Activated naive CD8-positive, alpha-beta T cell treated with anti-CD3 and anti-CD28 coated beads, Interleukin-2, amount 50 U/mL, for 24 hours (primary cell): ENCODE measurements at regions not wholly inside any gene's neighbourhood (a gene's known extent, or its start where the extent isn't known, plus 50 kb on each side); places are given as distances from the start of the nearest gene placed in this dataset.
"Not testable (repeated sequence)": the region's sequence is repeated elsewhere in the genome, so short reads cannot be mapped to it uniquely, and the experiment has no call there.

Experiments used
- ATAC-seq: fragments of 150-1000 bp; cut with Tn5 transposase; one replicate; pipeline ENCODE4 v1.10.0; 2021
- DNase-seq: peaks from one replicate; pipeline ENCODE4 v3.0.0; 2021
- H3K27ac Mint-ChIP-seq: one replicate; pipeline ENCODE4 v1.8.0; 2021; ENCODE audit warnings: mild to moderate bottlenecking, mixed read lengths
- H3K27me3 Mint-ChIP-seq: one replicate; pipeline ENCODE4 v1.8.0; 2021; ENCODE audit warnings: mixed read lengths
- H3K36me3 Mint-ChIP-seq: one replicate; pipeline ENCODE4 v1.8.0; 2021; ENCODE audit warnings: low read depth, mixed read lengths
- H3K4me1 Mint-ChIP-seq: one replicate; pipeline ENCODE4 v1.8.0; 2021; ENCODE audit warnings: mixed read lengths
- H3K4me3 Mint-ChIP-seq: one replicate; pipeline ENCODE4 v1.8.0; 2021; ENCODE audit warnings: mild to moderate bottlenecking, moderate library complexity, mixed read lengths
- H3K9me3 Mint-ChIP-seq: one replicate; pipeline ENCODE4 v1.8.0; 2021; ENCODE audit warnings: mixed read lengths

DNA sequence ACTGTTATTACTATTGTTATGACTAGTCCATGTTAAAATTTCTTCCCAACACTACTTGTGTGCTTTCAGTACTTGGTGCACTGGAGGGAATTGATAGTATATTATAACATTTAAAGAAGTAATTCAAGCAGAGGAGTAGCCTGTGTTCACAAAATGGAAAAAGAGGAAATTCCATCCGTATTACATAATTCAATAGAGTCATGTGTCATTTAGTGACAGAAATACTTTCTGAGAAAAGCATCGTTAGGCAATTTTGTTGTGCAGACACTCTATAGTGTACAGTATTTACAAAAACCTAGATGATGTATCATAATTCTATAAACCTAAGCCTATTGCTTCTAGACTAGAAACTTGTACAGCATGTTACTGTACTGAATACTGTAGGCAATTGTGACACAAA lies 78.3 kb upstream of the PCSK5 start:
- H3K36me3 Mint-ChIP-seq, result no peaks in the 10 kb centered on the region
- H3K4me1 Mint-ChIP-seq, result no peaks in the 10 kb centered on the region
- H3K4me3 Mint-ChIP-seq, result no peak overlapping the region
- no peak for DNase-seq
- peaks cover 21% of the 10 kb centered on the region for H3K9me3 Mint-ChIP-seq
- H3K27ac Mint-ChIP-seq, result no peak overlapping the region
- no peak for ATAC-seq
- no peaks in the 10 kb centered on the region for H3K27me3 Mint-ChIP-seq

GRCh38 chr9:75814667-75815066 lies 75.8 kb upstream of the PCSK5 start:
- H3K4me3 Mint-ChIP-seq, result no peak overlapping the region
- no peak overlapping the region for H3K27ac Mint-ChIP-seq
- H3K27me3 Mint-ChIP-seq, result peaks cover 4% of the 10 kb centered on the region
- ATAC-seq (no peak), DNase-seq (no peak)
- H3K36me3 Mint-ChIP-seq, result no peaks in the 10 kb centered on the region
- H3K4me1 Mint-ChIP-seq, result no peaks in the 10 kb centered on the region
- peaks cover 28% of the 10 kb centered on the region for H3K9me3 Mint-ChIP-seq

DNA sequence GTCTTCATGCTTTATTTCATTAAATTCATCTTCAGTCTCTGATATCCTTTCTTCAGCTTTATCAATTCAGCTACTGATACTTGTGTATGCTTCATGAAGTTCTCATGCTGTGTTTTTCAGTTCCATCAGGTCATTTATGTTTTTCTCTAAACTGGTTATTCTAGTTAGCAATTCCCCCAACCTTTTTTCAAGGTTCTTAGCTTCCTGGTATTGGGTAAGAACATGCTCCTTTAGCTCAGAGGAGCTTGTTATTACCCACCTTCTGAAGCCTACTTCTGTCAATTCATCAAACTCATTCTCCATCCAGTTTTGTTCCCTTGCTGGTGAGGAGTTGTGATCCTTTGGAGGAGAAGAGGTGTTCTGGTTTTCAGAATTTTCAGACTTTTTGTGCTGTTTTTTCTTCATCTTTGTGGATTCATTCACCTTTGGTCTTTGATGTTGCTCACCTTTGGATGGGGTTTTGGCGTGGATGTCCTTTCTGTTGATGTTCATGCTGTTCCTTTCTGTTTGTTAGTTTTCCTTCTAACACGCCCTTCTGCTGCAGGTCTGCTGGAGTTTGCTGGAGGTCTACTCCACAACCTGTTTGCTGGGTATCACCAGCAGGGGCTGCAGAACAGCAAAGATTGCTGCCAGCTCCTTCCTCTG lies 69.9 kb upstream of the PCSK5 start:
- H3K27ac Mint-ChIP-seq, ATAC-seq, H3K4me3 Mint-ChIP-seq, DNase-seq, H3K36me3 Mint-ChIP-seq, H3K9me3 Mint-ChIP-seq, H3K4me1 Mint-ChIP-seq: not testable (repeated sequence)
- H3K27me3 Mint-ChIP-seq, result peaks cover 16% of the 10 kb centered on the region

- no peaks in the 10 kb centered on the region for H3K36me3 Mint-ChIP-seq
- H3K27ac Mint-ChIP-seq, result no peak overlapping the region
- DNase-seq, result no peak
- no peaks in the 10 kb centered on the region for H3K4me1 Mint-ChIP-seq
- H3K27me3 Mint-ChIP-seq, result peaks cover 18% of the 10 kb centered on the region
- H3K4me3 Mint-ChIP-seq, result no peak overlapping the region
- ATAC-seq, result no peak
- peaks cover 7% of the 10 kb centered on the region for H3K9me3 Mint-ChIP-seq
These were observed 67.3 kb upstream of the PCSK5 start for GRCh38 chr9:75823151-75823550.

- no peak for ATAC-seq
These were observed 65.5 kb upstream of the PCSK5 start for GRCh38 chr9:75824816-75825568.

GRCh38 chr9:75826314-75826713 lies 64.2 kb upstream of the PCSK5 start:
- no peak overlapping the region for H3K4me3 Mint-ChIP-seq
- DNase-seq (no peak), ATAC-seq (no peak)
- no peaks in the 10 kb centered on the region for H3K9me3 Mint-ChIP-seq
- peaks cover 9% of the 10 kb centered on the region for H3K27me3 Mint-ChIP-seq
- no peaks in the 10 kb centered on the region for H3K36me3 Mint-ChIP-seq
- no peaks in the 10 kb centered on the region for H3K4me1 Mint-ChIP-seq
- H3K27ac Mint-ChIP-seq, result no peak overlapping the region

More at GRCh38 chr9:75824816-75825568, 65.5 kb upstream of the PCSK5 start:
- H3K27ac Mint-ChIP-seq, result no peak overlapping the region
- H3K9me3 Mint-ChIP-seq, result no peaks in the 10 kb centered on the region
- no peak overlapping the region for H3K4me3 Mint-ChIP-seq
- no peaks in the 10 kb centered on the region for H3K4me1 Mint-ChIP-seq
- H3K27me3 Mint-ChIP-seq, result peaks cover 14% of the 10 kb centered on the region
- no peaks in the 10 kb centered on the region for H3K36me3 Mint-ChIP-seq
- DNase-seq, result no peak

- H3K27ac Mint-ChIP-seq, result no peak overlapping the region
- H3K9me3 Mint-ChIP-seq, result no peaks in the 10 kb centered on the region
- DNase-seq, result no peak
- no peaks in the 10 kb centered on the region for H3K4me1 Mint-ChIP-seq
- peaks cover 3% of the 10 kb centered on the region for H3K27me3 Mint-ChIP-seq
- H3K36me3 Mint-ChIP-seq, result no peaks in the 10 kb centered on the region
- ATAC-seq, result no peak
- no peak overlapping the region for H3K4me3 Mint-ChIP-seq
These were observed 60.2 kb upstream of the PCSK5 start for GRCh38 chr9:75830303-75830702.

DNA sequence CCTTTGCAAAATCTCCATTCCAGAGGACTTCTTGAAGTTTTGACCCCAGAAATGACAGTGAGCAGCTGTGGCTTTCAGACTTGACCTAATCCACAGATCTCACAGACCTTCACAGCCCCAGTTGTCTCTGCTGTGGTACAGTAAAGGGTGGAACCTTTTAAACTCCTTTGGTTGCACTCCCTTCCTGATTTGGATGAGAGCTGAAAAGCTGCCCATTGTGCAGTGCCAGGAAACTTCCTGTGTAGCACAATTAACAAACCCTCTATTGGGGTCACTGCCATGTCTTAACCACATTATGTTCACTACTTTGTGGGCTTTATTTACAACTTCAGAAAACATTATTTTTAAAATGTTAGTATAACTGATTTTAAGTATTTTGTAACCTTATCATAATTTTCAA lies 56.7 kb upstream of the PCSK5 start:
- no peaks in the 10 kb centered on the region for H3K4me1 Mint-ChIP-seq
- H3K36me3 Mint-ChIP-seq, result no peaks in the 10 kb centered on the region
- H3K9me3 Mint-ChIP-seq, result no peaks in the 10 kb centered on the region
- peaks cover 2% of the 10 kb centered on the region for H3K27me3 Mint-ChIP-seq
- no peak overlapping the region for H3K27ac Mint-ChIP-seq
- ATAC-seq, result no peak
- DNase-seq, result no peak
- H3K4me3 Mint-ChIP-seq, result no peak overlapping the region

DNA sequence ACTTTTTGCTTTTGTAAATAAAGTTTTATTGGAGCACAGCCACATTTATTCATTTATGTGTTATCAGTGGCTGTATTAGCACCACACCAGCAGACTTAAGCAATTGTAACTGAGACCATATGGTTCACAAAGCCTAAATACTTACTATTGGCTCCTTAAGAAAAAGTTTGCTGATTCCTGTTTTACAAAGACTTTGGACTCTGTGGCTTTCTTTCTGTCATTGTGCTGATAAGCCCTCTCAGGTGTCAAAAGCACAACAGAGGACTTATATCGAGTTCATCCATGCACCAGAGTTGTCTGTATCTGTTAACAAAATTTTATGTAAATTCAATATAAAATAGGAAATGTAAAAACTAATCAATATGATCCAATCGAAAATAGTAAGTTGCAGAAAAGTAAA lies 55.6 kb upstream of the PCSK5 start:
- Mint-ChIP-seq H3K4me1 (no peaks in the 10 kb centered on the region), H3K4me3 (no peak overlapping the region), H3K27ac (no peak overlapping the region), H3K36me3 (no peaks in the 10 kb centered on the region), H3K9me3 (no peaks in the 10 kb centered on the region), H3K27me3 (peaks cover 2% of the 10 kb centered on the region)
- DNase-seq (no peak), ATAC-seq (no peak)
